ENCODE measurements at regions not wholly inside any gene's neighbourhood (a gene's known extent, or its start where the extent isn't known, plus 50 kb on each side); places are given as distances from the start of the nearest gene placed in this dataset.

- Histone ChIP-seq H3K36me3 (ENCODE audit: control insufficient read depth, insufficient read depth, low read length) (no peaks in the 10 kb centered on the region), H3K4me3 (ENCODE audit: low read depth, low read length) (no peak overlapping the region), H3K27me3 (ENCODE audit: control insufficient read depth, insufficient read depth, low read length) (no peaks in the 10 kb centered on the region)
- TF ChIP-seq, protein P1, sequence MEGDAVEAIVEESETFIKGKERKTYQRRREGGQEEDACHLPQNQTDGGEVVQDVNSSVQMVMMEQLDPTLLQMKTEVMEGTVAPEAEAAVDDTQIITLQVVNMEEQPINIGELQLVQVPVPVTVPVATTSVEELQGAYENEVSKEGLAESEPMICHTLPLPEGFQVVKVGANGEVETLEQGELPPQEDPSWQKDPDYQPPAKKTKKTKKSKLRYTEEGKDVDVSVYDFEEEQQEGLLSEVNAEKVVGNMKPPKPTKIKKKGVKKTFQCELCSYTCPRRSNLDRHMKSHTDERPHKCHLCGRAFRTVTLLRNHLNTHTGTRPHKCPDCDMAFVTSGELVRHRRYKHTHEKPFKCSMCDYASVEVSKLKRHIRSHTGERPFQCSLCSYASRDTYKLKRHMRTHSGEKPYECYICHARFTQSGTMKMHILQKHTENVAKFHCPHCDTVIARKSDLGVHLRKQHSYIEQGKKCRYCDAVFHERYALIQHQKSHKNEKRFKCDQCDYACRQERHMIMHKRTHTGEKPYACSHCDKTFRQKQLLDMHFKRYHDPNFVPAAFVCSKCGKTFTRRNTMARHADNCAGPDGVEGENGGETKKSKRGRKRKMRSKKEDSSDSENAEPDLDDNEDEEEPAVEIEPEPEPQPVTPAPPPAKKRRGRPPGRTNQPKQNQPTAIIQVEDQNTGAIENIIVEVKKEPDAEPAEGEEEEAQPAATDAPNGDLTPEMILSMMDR (IDR thresholded peaks at IDR 0.05; ENCODE audit: insufficient read depth, low read length, poor library complexity, severe bottlenecking), result no peak
- DNase-seq (ENCODE audit: low read depth), result no peak
Observed at GRCh38 chr9:73531658-73532057, 380.0 kb downstream of the ANXA1 start.

GRCh38 chr9:73532985-73533384 is 381.3 kb downstream of the ANXA1 start:
- H3K4me3 ChIP-seq (ENCODE audit: low read depth, low read length), result no peak overlapping the region
- no peaks in the 10 kb centered on the region for H3K36me3 ChIP-seq (ENCODE audit: control insufficient read depth, insufficient read depth, low read length)
- no peaks in the 10 kb centered on the region for H3K27me3 ChIP-seq (ENCODE audit: control insufficient read depth, insufficient read depth, low read length)
- DNase-seq (ENCODE audit: low read depth), result no peak
- TF ChIP-seq, protein P1 (IDR thresholded peaks at IDR 0.05; ENCODE audit: insufficient read depth, low read length, poor library complexity, severe bottlenecking), result no peak

DNA sequence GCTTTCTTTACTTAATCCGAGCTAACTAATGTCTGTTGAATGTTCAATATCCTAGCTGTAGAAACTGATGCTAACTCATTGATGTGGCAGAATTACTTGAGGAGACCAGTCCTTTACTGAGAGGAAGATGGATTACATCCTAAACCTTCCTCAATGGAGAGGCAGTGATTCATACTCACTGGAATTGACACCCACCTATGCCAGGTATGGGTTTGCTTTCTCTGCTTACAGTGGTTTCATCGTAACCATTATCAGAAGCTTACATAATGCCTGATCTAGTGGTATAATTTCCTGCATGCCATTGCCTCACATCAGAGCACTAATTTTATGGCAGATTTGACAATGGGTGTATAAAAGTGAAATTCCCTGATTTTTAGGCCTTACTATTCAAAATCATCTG is 384.7 kb downstream of the ANXA1 start:
- TF ChIP-seq, protein P1 (IDR thresholded peaks at IDR 0.05; ENCODE audit: insufficient read depth, low read length, poor library complexity, severe bottlenecking), result no peak
- H3K4me3 ChIP-seq (ENCODE audit: low read depth, low read length), result no peak overlapping the region
- no peaks in the 10 kb centered on the region for H3K36me3 ChIP-seq (ENCODE audit: control insufficient read depth, insufficient read depth, low read length)
- no peaks in the 10 kb centered on the region for H3K27me3 ChIP-seq (ENCODE audit: control insufficient read depth, insufficient read depth, low read length)
- DNase-seq (ENCODE audit: low read depth), result no peak

DNA sequence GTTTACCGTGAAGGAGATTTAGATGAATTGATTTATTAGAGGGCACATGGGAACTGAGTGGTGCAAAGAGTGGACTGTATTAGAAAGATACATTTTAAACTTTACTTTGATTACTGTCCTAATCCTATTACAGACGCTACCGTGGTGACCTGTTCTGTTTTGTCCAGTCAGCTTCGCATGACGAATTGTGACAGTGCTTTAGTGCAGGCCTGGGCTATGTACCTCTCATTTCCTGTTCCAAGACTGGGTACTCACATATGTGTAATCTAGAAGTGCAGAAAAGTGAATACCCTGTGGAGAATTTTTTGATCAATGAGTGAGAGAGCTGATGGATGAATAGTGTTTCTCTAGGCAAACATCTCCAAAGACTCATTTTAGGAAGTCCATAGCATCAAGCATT is 385.9 kb downstream of the ANXA1 start:
- Histone ChIP-seq H3K27me3 (ENCODE audit: control insufficient read depth, insufficient read depth, low read length) (no peaks in the 10 kb centered on the region), H3K4me3 (ENCODE audit: low read depth, low read length) (no peak overlapping the region), H3K36me3 (ENCODE audit: control insufficient read depth, insufficient read depth, low read length) (no peaks in the 10 kb centered on the region)
- TF ChIP-seq, protein P1 (IDR thresholded peaks at IDR 0.05; ENCODE audit: insufficient read depth, low read length, poor library complexity, severe bottlenecking), result no peak
- no peak for DNase-seq (ENCODE audit: low read depth)

GRCh38 chr9:73539881-73540390 is 388.3 kb downstream of the ANXA1 start:
- H3K4me3 ChIP-seq (ENCODE audit: low read depth, low read length), result no peak overlapping the region
- H3K27me3 ChIP-seq (ENCODE audit: control insufficient read depth, insufficient read depth, low read length), result no peaks in the 10 kb centered on the region
- no peak for DNase-seq (ENCODE audit: low read depth)
- TF ChIP-seq, protein P1 (IDR thresholded peaks at IDR 0.05; ENCODE audit: insufficient read depth, low read length, poor library complexity, severe bottlenecking), result no peak
- no peaks in the 10 kb centered on the region for H3K36me3 ChIP-seq (ENCODE audit: control insufficient read depth, insufficient read depth, low read length)

GRCh38 chr9:73541923-73542322 is 390.3 kb downstream of the ANXA1 start:
- TF ChIP-seq, protein P1 (IDR thresholded peaks at IDR 0.05; ENCODE audit: insufficient read depth, low read length, poor library complexity, severe bottlenecking), result no peak
- no peaks in the 10 kb centered on the region for H3K36me3 ChIP-seq (ENCODE audit: control insufficient read depth, insufficient read depth, low read length)
- no peaks in the 10 kb centered on the region for H3K27me3 ChIP-seq (ENCODE audit: control insufficient read depth, insufficient read depth, low read length)
- no peak overlapping the region for H3K4me3 ChIP-seq (ENCODE audit: low read depth, low read length)
- no peak for DNase-seq (ENCODE audit: low read depth)

All from kidney epithelial cell (primary cell).